NT2/D1 (cell line): ENCODE measurements at regions not wholly inside any gene's neighbourhood (a gene's known extent, or its start where the extent isn't known, plus 50 kb on each side); places are given as distances from the start of the nearest gene placed in this dataset.
A peak's percentile ranks its signal among the peaks of the same experiment; 100 is the strongest.

ENCODE experiments used
- DNase-seq: peaks from one replicate; pipeline ENCODE4 v3.0.0-alpha.2; 2011; ENCODE audit warnings: low read depth, low spot score
- H3K27me3 ChIP-seq: 2 replicates; pipeline ENCODE4 v1.6.0; 2011; ENCODE audit warnings: mild to moderate bottlenecking; ENCODE audit not compliant: insufficient read length, insufficient read depth
- H3K36me3 ChIP-seq: 2 replicates; pipeline ENCODE4 v1.6.1; 2011; ENCODE audit warnings: mild to moderate bottlenecking, low read length, mixed read lengths; ENCODE audit not compliant: insufficient read depth, insufficient read length
- H3K4me1 ChIP-seq: 2 replicates; pipeline ENCODE4 v1.5.1; 2011; ENCODE audit not compliant: insufficient read depth, insufficient read length
- H3K4me3 ChIP-seq: 2 replicates; pipeline ENCODE4 v1.5.1; 2011; ENCODE audit warnings: low read depth; ENCODE audit not compliant: insufficient read length
- H3K9ac ChIP-seq: 2 replicates; pipeline ENCODE4 v1.6.0; 2011; ENCODE audit warnings: low read depth; ENCODE audit not compliant: insufficient read length
- H3K9me3 ChIP-seq: 2 replicates; pipeline ENCODE4 v1.5.1; 2011; ENCODE audit warnings: mild to moderate bottlenecking, low read length; ENCODE audit not compliant: insufficient read depth
- SUZ12 ChIP-seq: IDR thresholded peaks from 2 replicates; pipeline ENCODE4 v1.6.1; 2011; ENCODE audit not compliant: insufficient read length, insufficient read depth; ENCODE audit errors: extremely low read depth
- YY1 ChIP-seq: IDR thresholded peaks from 2 replicates; pipeline ENCODE4 v1.6.1; 2011; ENCODE audit not compliant: insufficient read length, insufficient read depth
- ZNF274 ChIP-seq: IDR thresholded peaks from 2 replicates; pipeline ENCODE4 v1.6.1; 2011; ENCODE audit warnings: mild to moderate bottlenecking, low read depth, low read length

GRCh38 chr13:84658491-84659358 lies 776.5 kb upstream of the SLITRK1 start:
- no peak overlapping the region for H3K9ac ChIP-seq
- no peaks in the 10 kb centered on the region for H3K9me3 ChIP-seq
- TF ChIP-seq SUZ12 (no peak), ZNF274 (no peak)
- H3K4me3 ChIP-seq, result no peak overlapping the region
- no peaks in the 10 kb centered on the region for H3K27me3 ChIP-seq
- no peaks in the 10 kb centered on the region for H3K4me1 ChIP-seq
- no peaks in the 10 kb centered on the region for H3K36me3 ChIP-seq
- DNase-seq, result no peak

GRCh38 chr13:84655677-84656076 lies 773.4 kb upstream of the SLITRK1 start:
- TF ChIP-seq ZNF274 (no peak), YY1 (no peak), SUZ12 (no peak)
- Histone ChIP-seq H3K9me3 (no peaks in the 10 kb centered on the region), H3K4me3 (no peak overlapping the region), H3K36me3 (no peaks in the 10 kb centered on the region), H3K9ac (no peak overlapping the region), H3K4me1 (no peaks in the 10 kb centered on the region), H3K27me3 (no peaks in the 10 kb centered on the region)
- DNase-seq, result no peak

GRCh38 chr13:84654654-84655275 lies 772.5 kb upstream of the SLITRK1 start:
- DNase-seq, result peak; percentile 66
- Histone ChIP-seq H3K36me3 (no peaks in the 10 kb centered on the region), H3K9me3 (no peaks in the 10 kb centered on the region), H3K4me3 (no peak overlapping the region), H3K4me1 (no peaks in the 10 kb centered on the region), H3K9ac (no peak overlapping the region), H3K27me3 (no peaks in the 10 kb centered on the region)
- TF ChIP-seq YY1 (no peak), SUZ12 (no peak), ZNF274 (no peak)

- Histone ChIP-seq H3K36me3 (no peaks in the 10 kb centered on the region), H3K9me3 (no peaks in the 10 kb centered on the region), H3K9ac (no peak overlapping the region), H3K27me3 (no peaks in the 10 kb centered on the region), H3K4me1 (no peaks in the 10 kb centered on the region), H3K4me3 (no peak overlapping the region)
- TF ChIP-seq SUZ12 (no peak), YY1 (no peak), ZNF274 (no peak)
- DNase-seq, result no peak
These were observed 771.8 kb upstream of the SLITRK1 start for GRCh38 chr13:84653915-84654534.

GRCh38 chr13:84651705-84652104 lies 769.4 kb upstream of the SLITRK1 start:
- Histone ChIP-seq H3K4me1 (no peaks in the 10 kb centered on the region), H3K9me3 (no peaks in the 10 kb centered on the region), H3K9ac (no peak overlapping the region), H3K27me3 (no peaks in the 10 kb centered on the region), H3K36me3 (no peaks in the 10 kb centered on the region), H3K4me3 (no peak overlapping the region)
- TF ChIP-seq SUZ12 (no peak), ZNF274 (no peak), YY1 (no peak)
- DNase-seq, result no peak

GRCh38 chr13:84651288-84651687 lies 769.0 kb upstream of the SLITRK1 start:
- no peaks in the 10 kb centered on the region for H3K9me3 ChIP-seq
- no peak overlapping the region for H3K9ac ChIP-seq
- H3K4me1 ChIP-seq, result no peaks in the 10 kb centered on the region
- H3K36me3 ChIP-seq, result no peaks in the 10 kb centered on the region
- TF ChIP-seq YY1 (no peak), SUZ12 (no peak), ZNF274 (no peak)
- no peak for DNase-seq
- H3K27me3 ChIP-seq, result no peaks in the 10 kb centered on the region
- H3K4me3 ChIP-seq, result no peak overlapping the region

- H3K4me3 ChIP-seq, result no peak overlapping the region
- no peaks in the 10 kb centered on the region for H3K36me3 ChIP-seq
- DNase-seq, result no peak
- no peaks in the 10 kb centered on the region for H3K9me3 ChIP-seq
- H3K9ac ChIP-seq, result no peak overlapping the region
- no peaks in the 10 kb centered on the region for H3K27me3 ChIP-seq
- TF ChIP-seq ZNF274, result no peak
- TF ChIP-seq YY1, result no peak
- no peak for TF ChIP-seq SUZ12
- H3K4me1 ChIP-seq, result no peaks in the 10 kb centered on the region
These were observed 767.6 kb upstream of the SLITRK1 start for GRCh38 chr13:84649853-84650252.
